B cell (primary cell): ENCODE measurements at regions not wholly inside any gene's neighbourhood (a gene's known extent, or its start where the extent isn't known, plus 50 kb on each side); places are given as distances from the start of the nearest gene placed in this dataset.

Experiments
- ATAC-seq: fragments of 200-7000 bp; cut with Tn5 transposase; one replicate; pipeline ENCODE4 v1.10.0; 2021; ENCODE audit warnings: low read depth, mild to moderate bottlenecking, moderate number of reproducible peaks, moderate library complexity
- CTCF ChIA-PET: fragments of 350-600 bp; sonication (Branson Sonifier 250); formaldehyde crosslinking; loops from one replicate; lab custom pipeline; 2021; ENCODE audit warnings: antibody characterized with exemption, inconsistent platforms; lab: Charles Lee
- POLR2A ChIA-PET: fragments of 350-600 bp; sonication (Branson Sonifier 250); formaldehyde crosslinking; loops from one replicate; lab custom pipeline; 2021; ENCODE audit warnings: antibody characterized with exemption; lab: Charles Lee
- DNase-seq: peaks from one replicate; pipeline ENCODE4 v3.0.0; 2013
- H2AFZ ChIP-seq: 2 replicates; pipeline ENCODE4 v1.6.1; 2012; ENCODE audit warnings: mild to moderate bottlenecking, low read depth, low read length; ENCODE audit not compliant: insufficient read depth, poor library complexity, severe bottlenecking
- H3K27ac ChIP-seq, 2 donors: 1 replicate in 1 of 2; 2 replicates in 1 of 2; pipeline ENCODE4 v1.5.1; 2012 to 2013; ENCODE audit warnings: low read length in 2 of 2, mild to moderate bottlenecking in 2 of 2, moderate library complexity in 1 of 2
- H3K27me3 ChIP-seq, 4 experiments: fragments of 200-600 bp in 1 of 4; sonication (generic) in 1 of 4; replicated peaks in 1 of 4; 1 replicate in 2 of 4; 2 replicates in 2 of 4; pipeline versions ENCODE4 v1.6.1 to v1.7.0; 2013 to 2016; ENCODE audit warnings: low read length in 3 of 4, mild to moderate bottlenecking in 2 of 4, mixed read lengths in 1 of 4, moderate library complexity in 1 of 4; ENCODE audit not compliant: insufficient read depth in 4 of 4, control insufficient read depth in 3 of 4; ENCODE audit errors: control extremely low read depth in 1 of 4
- H3K36me3 ChIP-seq, 2 experiments: replicated peaks in 1 of 2; 1 replicate in 1 of 2; 2 replicates in 1 of 2; pipeline versions ENCODE4 v1.6.1 to v1.7.1; 2013; ENCODE audit warnings: low read length in 1 of 2; ENCODE audit not compliant: insufficient read depth in 2 of 2, control insufficient read depth in 1 of 2; ENCODE audit errors: control extremely low read depth in 1 of 2, extremely low read depth in 1 of 2
- H3K4me1 ChIP-seq, 2 donors: fragments of 200-600 bp in 1 of 2; sonication (generic) in 1 of 2; 1 replicate in 1 of 2; 2 replicates in 1 of 2; pipeline versions ENCODE4 v1.5.1 to v1.6.1; 2013 to 2017; ENCODE audit warnings: low read length in 2 of 2; ENCODE audit not compliant: control insufficient read depth in 2 of 2, insufficient read depth in 2 of 2
- H3K4me2 ChIP-seq: replicated peaks from 2 replicates; pipeline ENCODE3; 2012; ENCODE audit warnings: mild to moderate bottlenecking, low read depth, low read length; ENCODE audit not compliant: poor library complexity, severe bottlenecking
- H3K4me3 ChIP-seq, 5 experiments: fragments of 200-600 bp in 1 of 5; sonication (generic) in 1 of 5; 1 replicate in 3 of 5; 2 replicates in 2 of 5; pipeline versions ENCODE4 v1.5.1 to v1.7.0; 2011 to 2016; ENCODE audit warnings: low read length in 4 of 5, mild to moderate bottlenecking in 4 of 5, low read depth in 2 of 5, control low read depth in 1 of 5, moderate library complexity in 1 of 5; ENCODE audit not compliant: insufficient read depth in 1 of 5; ENCODE audit errors: control extremely low read depth in 1 of 5, extremely low read depth in 1 of 5
- H3K79me2 ChIP-seq: fragments of 200-600 bp; sonication (generic); one replicate; pipeline ENCODE4 v1.6.0; 2016; ENCODE audit warnings: low read length; ENCODE audit not compliant: control insufficient read depth, insufficient read depth
- H3K9ac ChIP-seq: fragments of 200-600 bp; sonication (generic); 2 replicates; pipeline ENCODE4 v1.6.1; 2017; ENCODE audit warnings: mild to moderate bottlenecking, low read length, moderate library complexity
- H3K9me3 ChIP-seq, 3 donors: one replicate each; pipeline versions ENCODE4 v1.6.1 to v1.7.1; 2013; ENCODE audit warnings: low read length in 2 of 3; ENCODE audit not compliant: control insufficient read depth in 2 of 3, insufficient read depth in 1 of 3; ENCODE audit errors: control extremely low read depth in 1 of 3
- H4K20me1 ChIP-seq: 2 replicates; pipeline ENCODE4 v1.6.0; 2012; ENCODE audit warnings: mild to moderate bottlenecking, low read length; ENCODE audit not compliant: insufficient read depth, control insufficient read depth, poor library complexity, severe bottlenecking
- H3K27ac Mint-ChIP-seq: one replicate; pipeline ENCODE4 v1.8.0; 2021; ENCODE audit warnings: mixed read lengths
- H3K27me3 Mint-ChIP-seq: one replicate; pipeline ENCODE4 v1.8.0; 2021; ENCODE audit warnings: mixed read lengths
- H3K4me1 Mint-ChIP-seq: one replicate; pipeline ENCODE4 v1.8.0; 2021; ENCODE audit warnings: mixed read lengths
- H3K4me3 Mint-ChIP-seq: one replicate; pipeline ENCODE4 v1.8.0; 2021; ENCODE audit warnings: mixed read lengths
- H3K9me3 Mint-ChIP-seq: one replicate; pipeline ENCODE4 v1.8.0; 2022; ENCODE audit warnings: mixed read lengths; ENCODE audit not compliant: insufficient read depth
- CTCF ChIP-seq: fragments of 200-600 bp; IDR thresholded peaks from one replicate; pipeline ENCODE4 v1.8.0; 2022; ENCODE audit warnings: antibody characterized with exemption, mild to moderate bottlenecking
- EZH2 ChIP-seq: IDR thresholded peaks from 2 replicates; pipeline ENCODE4 v1.6.1; 2012; ENCODE audit warnings: borderline replicate concordance, low read depth, mild to moderate bottlenecking, moderate library complexity, low read length; ENCODE audit not compliant: insufficient read depth, poor library complexity, severe bottlenecking
- WGBS: methylation state at CpG from one replicate; pipeline ENCODE4 v1.1.5; 2013; ENCODE audit warnings: missing lambda C conversion rate; ENCODE audit not compliant: insufficient coverage; 5-methylcytosine and 5-hydroxymethylcytosine counted together
- intact Hi-C: fragments of 100-400 bp; cut with micrococcal nuclease; formaldehyde crosslinking; loops from one replicate; pipeline ENCODE4 v1.10.0; 2022

DNA sequence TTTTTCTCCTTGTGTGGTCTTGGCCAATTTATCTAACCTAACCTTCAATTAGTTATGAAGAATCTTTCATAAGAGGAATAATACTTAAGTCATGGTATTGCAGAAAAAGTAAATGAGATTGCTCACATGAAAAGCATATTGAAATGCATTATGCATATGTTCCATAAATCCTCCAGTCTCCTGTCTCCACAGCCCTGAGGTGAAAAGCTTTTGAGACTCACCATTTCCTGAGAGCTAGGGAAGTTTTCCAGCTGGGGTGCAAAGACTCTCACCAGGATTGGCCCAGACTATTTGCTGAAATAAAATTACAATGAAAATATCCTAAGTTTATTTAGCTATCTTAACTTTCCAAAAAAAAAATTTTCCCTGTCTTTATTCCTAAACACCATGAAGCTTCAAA is 723.8 kb upstream of the FLRT2 start:
- no peaks in the 10 kb centered on the region for H3K27me3 Mint-ChIP-seq
- H3K4me2 ChIP-seq: no peak overlapping the region
- no peak for DNase-seq
- no peak overlapping the region for H3K9ac ChIP-seq
- ChIA-PET CTCF (no interaction called here), POLR2A (no interaction called here)
- no peak overlapping the region for H3K4me3 Mint-ChIP-seq
- no peak overlapping the region for H3K27ac ChIP-seq
- no peak for ATAC-seq
- H3K27me3 ChIP-seq: no peaks in the 10 kb centered on the region
- H4K20me1 ChIP-seq: no peaks in the 10 kb centered on the region
- H3K4me1 Mint-ChIP-seq: no peaks in the 10 kb centered on the region
- no peaks in the 10 kb centered on the region for H3K36me3 ChIP-seq
- intact Hi-C loops: no loop called here
- no peak overlapping the region for H2AFZ ChIP-seq
- H3K4me1 ChIP-seq: no peaks in the 10 kb centered on the region
- H3K79me2 ChIP-seq: no peaks in the 10 kb centered on the region
- no peak overlapping the region for H3K27ac Mint-ChIP-seq
- no peak overlapping the region for H3K4me3 ChIP-seq
- H3K9me3 ChIP-seq: peaks cover 0 to 3% (median 2%) of the 10 kb centered on the region in 3 donors
- H3K9me3 Mint-ChIP-seq: peaks cover 5% of the 10 kb centered on the region
- TF ChIP-seq EZH2: no peak
- TF ChIP-seq CTCF: no peak

DNA sequence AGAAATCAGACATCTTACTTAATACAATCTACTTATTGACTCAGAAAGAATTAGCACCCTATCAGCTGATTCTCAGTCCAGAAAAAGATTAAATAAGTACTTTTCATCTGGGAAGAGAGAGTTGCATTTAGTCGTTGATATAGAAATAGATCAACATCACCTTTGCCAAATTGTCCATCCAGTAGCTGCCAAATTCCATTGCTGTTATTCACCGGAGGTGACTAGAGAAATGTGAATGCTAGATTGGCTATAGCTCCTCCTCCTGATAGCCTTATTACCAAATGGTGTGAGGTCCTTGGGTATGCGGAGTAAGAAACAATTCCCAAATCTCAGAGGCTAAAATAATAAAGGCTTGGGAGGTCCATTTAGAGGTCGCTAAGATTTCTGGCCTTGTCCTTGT is 723.3 kb upstream of the FLRT2 start:
- Histone ChIP-seq H2AFZ (no peak overlapping the region), H3K9me3 (peaks cover 0 to 3% (median 2%) of the 10 kb centered on the region in 3 donors), H3K27ac (no peak overlapping the region), H3K4me2 (no peak overlapping the region), H3K36me3 (no peaks in the 10 kb centered on the region), H3K79me2 (no peaks in the 10 kb centered on the region), H3K4me3 (no peak overlapping the region), H3K4me1 (no peaks in the 10 kb centered on the region), H4K20me1 (no peaks in the 10 kb centered on the region), H3K9ac (no peak overlapping the region), H3K27me3 (no peaks in the 10 kb centered on the region)
- H3K9me3 Mint-ChIP-seq: peaks cover 6% of the 10 kb centered on the region
- DNase-seq (no peak), ATAC-seq (no peak)
- no peaks in the 10 kb centered on the region for H3K4me1 Mint-ChIP-seq
- TF ChIP-seq EZH2 (no peak), CTCF (no peak)
- ChIA-PET CTCF (no interaction called here), POLR2A (no interaction called here)
- no peak overlapping the region for H3K27ac Mint-ChIP-seq
- intact Hi-C loops: no loop called here
- no peaks in the 10 kb centered on the region for H3K27me3 Mint-ChIP-seq
- no CpG with 5 or more reads among the region's 4 CpGs for WGBS
- H3K4me3 Mint-ChIP-seq: no peak overlapping the region
